ENCODE measurements at regions not wholly inside any gene's neighbourhood (a gene's known extent, or its start where the extent isn't known, plus 50 kb on each side); places are given as distances from the start of the nearest gene placed in this dataset.
A peak's percentile ranks its signal among the peaks of the same experiment; 100 is the strongest.

GRCh38 chr17:77880711-77881450, 77.6 kb upstream of the TNRC6C start:
- Histone ChIP-seq H3K9me3 (replicated peaks; ENCODE audit: low read length) (peaks cover 6% of the 10 kb centered on the region), H3K9ac (ENCODE audit: low read depth, low read length) (peak overlapping the region; percentile 51), H3K4me3 (ENCODE audit: low read length) (no peak overlapping the region), H3K4me2 (ENCODE audit: low read length) (peak overlapping the region; percentile 64), H3K4me1 (ENCODE audit: control insufficient read depth, insufficient read depth, low read length) (peaks cover 24% of the 10 kb centered on the region), H3K36me3 (ENCODE audit: insufficient read depth, low read length) (no peaks in the 10 kb centered on the region), H3K27me3 (ENCODE audit: control insufficient read depth, insufficient read depth, low read length) (peaks cover 28% of the 10 kb centered on the region)

DNA sequence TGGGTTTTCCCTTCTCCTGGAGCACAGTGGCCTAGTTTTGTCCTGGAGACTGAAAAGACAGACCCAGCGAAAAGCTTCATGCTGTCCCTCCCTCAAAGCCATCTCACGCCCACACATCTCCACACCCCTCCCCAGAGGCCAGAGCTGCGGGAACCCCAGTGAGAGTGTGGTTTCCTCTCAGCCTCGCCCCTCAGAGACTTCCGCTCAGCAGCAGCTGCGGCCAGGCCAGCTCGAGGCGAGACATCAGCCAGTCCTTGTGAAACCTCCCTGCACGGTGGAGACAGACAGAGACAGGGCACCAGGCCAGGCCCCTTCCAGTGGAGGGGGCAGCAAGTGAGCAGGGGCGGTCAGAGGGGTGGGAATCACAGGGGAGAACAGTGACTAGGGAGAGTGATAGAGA, 77.0 kb upstream of the TNRC6C start:
- peak overlapping the region; percentile 64 for H3K4me2 ChIP-seq (ENCODE audit: low read length)
- H3K9ac ChIP-seq (ENCODE audit: low read depth, low read length): peak overlapping the region; percentile 51
- no peaks in the 10 kb centered on the region for H3K36me3 ChIP-seq (ENCODE audit: insufficient read depth, low read length)
- no peak overlapping the region for H3K4me3 ChIP-seq (ENCODE audit: low read length)
- H3K4me1 ChIP-seq (ENCODE audit: control insufficient read depth, insufficient read depth, low read length): peaks cover 24% of the 10 kb centered on the region
- peaks cover 34% of the 10 kb centered on the region for H3K27me3 ChIP-seq (ENCODE audit: control insufficient read depth, insufficient read depth, low read length)
- H3K9me3 ChIP-seq (replicated peaks; ENCODE audit: low read length): no peaks in the 10 kb centered on the region

DNA sequence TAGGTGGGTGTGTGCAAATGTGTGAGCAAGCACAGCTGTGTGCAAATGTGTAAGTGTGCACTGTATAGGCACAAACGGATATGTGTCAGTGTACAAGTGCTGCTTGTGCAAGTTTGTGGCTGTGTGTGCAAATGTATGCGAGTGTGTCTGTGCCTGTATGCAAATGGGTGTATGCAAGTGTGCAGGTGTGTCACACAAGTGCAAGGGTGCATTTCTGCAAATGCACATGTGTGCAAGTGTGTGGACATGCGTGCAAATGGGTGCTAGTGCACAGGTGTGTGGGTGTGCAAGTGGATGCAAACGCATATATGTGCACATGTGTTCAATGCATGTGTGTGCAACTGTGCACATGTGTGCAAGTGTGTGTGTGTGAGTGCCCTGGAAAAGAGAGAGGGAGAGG, 76.5 kb upstream of the TNRC6C start:
- Histone ChIP-seq H3K27me3 (ENCODE audit: control insufficient read depth, insufficient read depth, low read length) (peaks cover 39% of the 10 kb centered on the region), H3K4me1 (ENCODE audit: control insufficient read depth, insufficient read depth, low read length) (peaks cover 26% of the 10 kb centered on the region), H3K36me3 (ENCODE audit: insufficient read depth, low read length) (no peaks in the 10 kb centered on the region), H3K4me2 (ENCODE audit: low read length) (peak overlapping the region; percentile 23), H3K9ac (ENCODE audit: low read depth, low read length) (no peak overlapping the region), H3K9me3 (replicated peaks; ENCODE audit: low read length) (no peaks in the 10 kb centered on the region), H3K4me3 (ENCODE audit: low read length) (no peak overlapping the region)

DNA sequence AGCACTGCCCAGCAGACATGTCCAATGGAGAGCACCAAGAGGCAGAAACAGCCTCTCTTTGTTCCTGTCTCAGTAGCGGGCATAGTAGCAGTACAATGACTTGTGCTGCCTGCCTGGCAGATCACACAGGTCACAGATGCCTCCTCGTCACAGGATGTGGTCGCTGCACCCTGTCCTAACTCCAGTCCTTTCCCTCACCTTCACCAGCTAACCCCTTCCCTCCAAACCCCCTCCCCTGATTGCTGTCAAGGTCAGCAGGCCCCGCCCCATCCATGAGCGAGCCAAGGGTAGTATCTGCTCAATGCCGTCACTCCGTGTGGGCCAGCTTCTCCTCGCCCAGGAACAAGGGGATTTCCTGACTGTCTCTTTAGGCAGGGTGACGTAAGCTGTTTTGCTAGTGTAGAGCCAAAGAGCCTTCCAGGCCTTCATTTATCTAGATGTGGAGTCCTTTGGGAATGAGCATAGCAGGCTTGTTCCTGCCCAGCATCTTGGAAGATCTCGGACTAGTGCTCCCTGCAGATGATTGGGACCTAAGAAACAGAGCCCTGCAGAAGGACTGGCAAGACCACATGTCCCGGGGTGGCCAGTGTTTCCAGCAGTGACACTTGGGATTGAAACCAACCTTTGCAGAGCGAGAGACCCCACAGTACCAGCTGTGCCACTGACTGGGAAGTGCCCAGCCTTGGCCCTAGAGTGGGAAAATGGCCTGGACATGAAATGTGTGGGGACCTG, 75.9 kb upstream of the TNRC6C start:
- Histone ChIP-seq H3K27me3 (ENCODE audit: control insufficient read depth, insufficient read depth, low read length) (peaks cover 43% of the 10 kb centered on the region), H3K9ac (ENCODE audit: low read depth, low read length) (no peak overlapping the region), H3K4me2 (ENCODE audit: low read length) (peak overlapping the region; percentile 23), H3K4me3 (ENCODE audit: low read length) (no peak overlapping the region), H3K4me1 (ENCODE audit: control insufficient read depth, insufficient read depth, low read length) (peaks cover 32% of the 10 kb centered on the region), H3K36me3 (ENCODE audit: insufficient read depth, low read length) (no peaks in the 10 kb centered on the region), H3K9me3 (replicated peaks; ENCODE audit: low read length) (no peaks in the 10 kb centered on the region)

- Histone ChIP-seq H3K4me2 (ENCODE audit: low read length) (no peak overlapping the region), H3K4me3 (ENCODE audit: low read length) (no peak overlapping the region), H3K9me3 (replicated peaks; ENCODE audit: low read length) (no peaks in the 10 kb centered on the region), H3K9ac (ENCODE audit: low read depth, low read length) (no peak overlapping the region), H3K4me1 (ENCODE audit: control insufficient read depth, insufficient read depth, low read length) (peaks cover 35% of the 10 kb centered on the region), H3K36me3 (ENCODE audit: insufficient read depth, low read length) (no peaks in the 10 kb centered on the region), H3K27me3 (ENCODE audit: control insufficient read depth, insufficient read depth, low read length) (peaks cover 43% of the 10 kb centered on the region)
These were observed 75.3 kb upstream of the TNRC6C start for GRCh38 chr17:77883213-77883650.

DNA sequence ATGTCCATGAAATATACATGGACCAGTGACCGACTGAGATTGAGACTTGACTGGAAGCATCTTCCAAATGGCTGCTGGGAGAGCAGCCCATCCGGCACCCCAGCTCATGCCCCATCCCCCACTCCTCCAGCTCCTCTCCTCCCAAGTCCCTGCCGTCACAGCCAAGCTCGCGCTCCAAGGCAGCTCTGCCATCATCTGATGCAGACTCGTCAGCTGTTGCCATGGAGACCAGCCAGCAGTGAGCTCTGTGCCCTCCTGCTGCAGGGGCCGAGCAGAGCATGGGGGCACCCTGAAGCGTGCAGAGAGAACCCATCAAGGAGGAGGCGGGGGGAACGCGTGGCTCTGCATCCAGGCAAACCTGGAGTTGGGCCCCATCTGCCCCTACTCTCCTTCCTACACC, 74.5 kb upstream of the TNRC6C start:
- peaks cover 35% of the 10 kb centered on the region for H3K4me1 ChIP-seq (ENCODE audit: control insufficient read depth, insufficient read depth, low read length)
- no peaks in the 10 kb centered on the region for H3K9me3 ChIP-seq (replicated peaks; ENCODE audit: low read length)
- H3K4me2 ChIP-seq (ENCODE audit: low read length): no peak overlapping the region
- no peak overlapping the region for H3K9ac ChIP-seq (ENCODE audit: low read depth, low read length)
- H3K36me3 ChIP-seq (ENCODE audit: insufficient read depth, low read length): no peaks in the 10 kb centered on the region
- no peak overlapping the region for H3K4me3 ChIP-seq (ENCODE audit: low read length)
- H3K27me3 ChIP-seq (ENCODE audit: control insufficient read depth, insufficient read depth, low read length): peaks cover 45% of the 10 kb centered on the region

DNA sequence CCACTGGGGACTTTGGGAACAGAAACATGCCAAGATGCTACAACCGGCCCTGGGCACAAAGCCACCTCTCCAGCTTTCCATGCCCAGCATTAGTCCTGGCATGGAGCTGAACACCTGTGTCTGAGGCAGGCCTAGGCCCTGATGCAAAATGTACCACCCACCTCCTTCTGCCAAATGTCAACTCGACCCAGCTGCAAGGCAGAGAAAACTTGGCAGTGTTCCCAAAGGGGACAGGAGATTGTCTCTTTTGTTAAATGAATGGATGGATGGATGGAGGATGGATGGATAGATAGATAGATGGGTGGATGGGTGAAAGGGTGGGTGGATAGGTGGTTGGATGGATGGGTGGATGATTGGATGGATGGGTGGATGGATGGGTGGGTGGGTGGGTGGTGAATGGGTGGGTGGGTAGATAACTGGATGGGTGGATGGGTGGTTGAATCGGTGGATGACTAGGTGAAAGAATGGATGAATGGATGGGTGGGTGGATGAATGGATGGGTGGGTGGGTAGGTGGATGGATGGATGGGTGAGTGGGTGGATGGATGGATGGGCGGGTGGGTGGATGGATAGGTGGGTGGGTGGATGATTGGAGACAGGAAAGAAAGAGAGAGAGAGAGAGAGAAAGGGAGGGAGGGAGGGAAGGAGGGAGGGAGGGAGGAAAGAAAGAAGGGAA, 73.4 kb upstream of the TNRC6C start:
- Histone ChIP-seq H3K36me3 (ENCODE audit: insufficient read depth, low read length) (no peaks in the 10 kb centered on the region), H3K4me2 (ENCODE audit: low read length) (no peak overlapping the region), H3K4me3 (ENCODE audit: low read length) (no peak overlapping the region), H3K27me3 (ENCODE audit: control insufficient read depth, insufficient read depth, low read length) (peaks cover 50% of the 10 kb centered on the region), H3K9me3 (replicated peaks; ENCODE audit: low read length) (no peaks in the 10 kb centered on the region), H3K9ac (ENCODE audit: low read depth, low read length) (no peak overlapping the region), H3K4me1 (ENCODE audit: control insufficient read depth, insufficient read depth, low read length) (peaks cover 35% of the 10 kb centered on the region)

GRCh38 chr17:77885678-77886386, 72.7 kb upstream of the TNRC6C start:
- H3K4me3 ChIP-seq (ENCODE audit: low read length): no peak overlapping the region
- no peaks in the 10 kb centered on the region for H3K36me3 ChIP-seq (ENCODE audit: insufficient read depth, low read length)
- peaks cover 33% of the 10 kb centered on the region for H3K4me1 ChIP-seq (ENCODE audit: control insufficient read depth, insufficient read depth, low read length)
- no peak overlapping the region for H3K9ac ChIP-seq (ENCODE audit: low read depth, low read length)
- H3K4me2 ChIP-seq (ENCODE audit: low read length): no peak overlapping the region
- H3K9me3 ChIP-seq (replicated peaks; ENCODE audit: low read length): no peaks in the 10 kb centered on the region
- H3K27me3 ChIP-seq (ENCODE audit: control insufficient read depth, insufficient read depth, low read length): peaks cover 54% of the 10 kb centered on the region

- no peak overlapping the region for H3K4me3 ChIP-seq (ENCODE audit: low read length)
- H3K27me3 ChIP-seq (ENCODE audit: control insufficient read depth, insufficient read depth, low read length): peaks cover 56% of the 10 kb centered on the region
- H3K9me3 ChIP-seq (replicated peaks; ENCODE audit: low read length): no peaks in the 10 kb centered on the region
- no peak overlapping the region for H3K9ac ChIP-seq (ENCODE audit: low read depth, low read length)
- H3K36me3 ChIP-seq (ENCODE audit: insufficient read depth, low read length): no peaks in the 10 kb centered on the region
- H3K4me2 ChIP-seq (ENCODE audit: low read length): no peak overlapping the region
- peaks cover 28% of the 10 kb centered on the region for H3K4me1 ChIP-seq (ENCODE audit: control insufficient read depth, insufficient read depth, low read length)
These were observed 72.1 kb upstream of the TNRC6C start for GRCh38 chr17:77886387-77886728.

- peak overlapping the region; percentile 71 for H3K4me3 ChIP-seq (ENCODE audit: low read length)
- no peak overlapping the region for H3K9ac ChIP-seq (ENCODE audit: low read depth, low read length)
- no peaks in the 10 kb centered on the region for H3K36me3 ChIP-seq (ENCODE audit: insufficient read depth, low read length)
- H3K4me2 ChIP-seq (ENCODE audit: low read length): peak overlapping the region; percentile 90
- H3K27me3 ChIP-seq (ENCODE audit: control insufficient read depth, insufficient read depth, low read length): peaks cover 62% of the 10 kb centered on the region
- H3K4me1 ChIP-seq (ENCODE audit: control insufficient read depth, insufficient read depth, low read length): peaks cover 20% of the 10 kb centered on the region
- H3K9me3 ChIP-seq (replicated peaks; ENCODE audit: low read length): no peaks in the 10 kb centered on the region
These were observed 71.4 kb upstream of the TNRC6C start for GRCh38 chr17:77887110-77887463.
